NCI-H1930 (cell line): ENCODE measurements at regions not wholly inside any gene's neighbourhood (a gene's known extent, or its start where the extent isn't known, plus 50 kb on each side); places are given as distances from the start of the nearest gene placed in this dataset.

Experiments used
- DNase-seq, 2 experiments: peaks; one replicate each; lab custom pipeline; 2025; lab: John Stamatoyannopoulos, UW

GRCh38 chr5:23367874-23368273, 139.5 kb upstream of the PRDM9 start:
- DNase-seq: peak; percentile 82 to 95

- DNase-seq: no peak
Measured at GRCh38 chr5:23353286-23353685, 154.1 kb upstream of the PRDM9 start.

- DNase-seq: no peak
Measured at GRCh38 chr5:23352446-23352845, 155.0 kb upstream of the PRDM9 start.

DNA sequence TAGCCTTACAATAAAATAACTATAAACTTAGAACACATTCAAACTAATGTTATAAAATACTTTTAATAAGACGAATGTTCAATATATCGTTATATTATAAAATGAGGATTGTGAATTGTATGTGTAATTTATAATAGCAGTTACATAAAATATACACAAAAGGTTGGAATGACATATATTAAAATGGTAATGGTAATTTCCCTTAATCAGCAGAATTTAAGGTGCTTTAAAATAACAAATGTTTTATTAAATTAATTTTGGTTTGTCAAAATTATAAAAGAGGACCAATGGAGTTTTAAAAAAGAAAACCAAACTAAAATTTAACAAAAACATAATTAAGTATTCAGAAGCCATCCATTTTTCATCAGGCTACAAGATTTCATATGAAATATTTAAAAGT, 164.3 kb upstream of the PRDM9 start:
- no peak for DNase-seq

DNA sequence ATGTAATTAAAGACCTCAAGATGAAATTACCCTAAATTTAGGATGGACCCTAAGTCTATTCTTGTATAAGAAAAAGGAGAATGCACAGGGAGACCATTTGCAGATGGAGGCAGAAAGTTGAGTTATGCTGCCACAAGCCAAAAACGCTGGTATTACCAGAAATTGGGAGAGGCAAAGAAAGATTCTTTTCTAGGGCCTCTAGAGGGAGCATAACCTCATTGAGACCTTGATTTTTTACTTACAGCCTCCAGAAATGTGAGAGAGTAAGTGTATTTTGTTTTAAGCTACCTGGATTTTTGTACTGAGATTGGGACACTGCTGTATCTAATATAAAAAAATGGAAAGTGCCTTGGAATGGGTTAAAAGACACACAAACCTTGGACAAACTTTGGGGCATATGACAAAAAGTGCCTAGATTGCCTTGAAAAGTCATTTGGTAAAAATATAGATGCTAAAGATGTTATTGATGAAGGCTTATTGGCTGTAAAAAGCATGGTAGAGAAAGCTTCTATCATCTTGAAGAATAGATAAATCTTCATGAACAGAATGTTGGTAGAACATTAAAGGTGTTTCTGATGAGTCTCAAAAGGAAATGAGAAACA, 174.7 kb upstream of the PRDM9 start:
- DNase-seq: no peak

DNA sequence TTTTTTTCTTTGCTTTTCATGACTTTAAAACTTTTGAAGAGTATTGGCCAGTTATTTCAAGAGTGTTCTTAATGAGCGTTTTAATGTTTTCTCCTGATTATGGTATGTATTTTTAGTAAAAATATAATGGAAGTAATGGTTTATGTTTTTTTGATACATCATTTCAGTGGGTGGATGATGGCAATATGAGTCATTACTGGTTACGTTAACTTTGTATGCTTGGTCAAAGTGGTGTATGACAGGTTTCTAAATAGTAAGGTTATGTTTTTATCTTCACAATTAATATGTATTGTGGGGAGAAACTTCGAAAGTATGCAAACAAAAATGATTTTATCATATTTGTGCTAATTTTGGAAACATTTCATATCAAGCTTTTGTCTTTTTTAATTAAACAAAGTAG, 176.7 kb upstream of the PRDM9 start:
- DNase-seq: no peak

DNA sequence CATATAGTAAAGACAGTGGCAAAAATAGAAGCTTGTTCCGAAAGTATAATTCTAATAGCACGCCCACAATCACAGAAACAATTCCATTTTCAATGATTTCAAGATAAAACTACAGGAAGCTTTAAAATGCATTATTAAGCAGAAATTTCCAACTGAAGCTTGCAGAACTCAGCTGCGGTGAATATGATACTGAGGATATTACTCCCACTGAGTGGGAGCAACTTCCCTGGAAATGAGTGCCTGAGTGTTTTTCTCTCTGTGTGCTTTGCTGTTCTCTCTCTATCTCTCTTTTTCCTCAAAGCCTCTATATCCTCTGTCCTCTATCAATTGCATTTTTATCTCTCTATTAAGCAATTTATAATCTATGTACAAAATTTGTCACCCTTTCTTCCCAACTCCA, 187.5 kb upstream of the PRDM9 start:
- DNase-seq: no peak

DNA sequence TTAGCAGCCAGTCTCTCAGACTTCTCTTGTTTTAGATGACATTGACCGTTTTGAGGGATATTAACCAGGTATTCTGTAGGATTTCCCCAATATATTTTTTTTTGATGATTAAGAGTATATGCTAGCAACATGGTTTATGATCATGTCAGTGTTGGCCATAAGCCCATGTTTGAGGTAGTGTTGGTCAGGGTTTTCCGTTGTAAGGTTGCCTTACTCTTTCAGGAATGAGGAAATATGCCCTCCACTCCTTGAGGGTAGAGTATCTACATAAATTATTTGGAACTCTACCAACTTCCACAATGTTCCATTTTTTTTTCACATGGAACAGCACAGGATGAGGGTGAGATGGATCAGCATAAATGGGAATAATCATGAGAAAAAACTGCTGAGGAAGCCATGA, 188.4 kb upstream of the PRDM9 start:
- DNase-seq: no peak

GRCh38 chr5:23318166-23318565, 189.2 kb upstream of the PRDM9 start:
- no peak for DNase-seq

GRCh38 chr5:23316060-23316591, 191.3 kb upstream of the PRDM9 start:
- DNase-seq: no peak

DNA sequence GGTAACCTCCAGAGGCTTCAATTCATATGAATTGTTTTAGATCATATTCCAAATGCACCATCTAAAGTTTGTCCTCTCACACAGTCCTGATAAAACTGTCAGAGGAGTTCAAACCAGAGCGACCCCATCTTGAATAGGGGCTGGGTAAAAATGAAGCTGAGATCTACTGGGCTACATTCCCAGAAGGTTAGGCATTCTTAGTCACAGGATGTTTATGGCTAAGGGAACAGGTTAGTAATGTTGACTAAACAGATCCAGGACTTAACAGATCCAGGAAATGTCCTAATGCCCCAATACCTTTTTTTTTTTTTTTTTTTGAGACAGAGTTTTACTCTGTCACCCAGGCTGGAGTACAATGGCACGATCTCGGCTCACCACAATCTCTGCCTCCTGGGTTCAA, 192.6 kb upstream of the PRDM9 start:
- no peak for DNase-seq

DNA sequence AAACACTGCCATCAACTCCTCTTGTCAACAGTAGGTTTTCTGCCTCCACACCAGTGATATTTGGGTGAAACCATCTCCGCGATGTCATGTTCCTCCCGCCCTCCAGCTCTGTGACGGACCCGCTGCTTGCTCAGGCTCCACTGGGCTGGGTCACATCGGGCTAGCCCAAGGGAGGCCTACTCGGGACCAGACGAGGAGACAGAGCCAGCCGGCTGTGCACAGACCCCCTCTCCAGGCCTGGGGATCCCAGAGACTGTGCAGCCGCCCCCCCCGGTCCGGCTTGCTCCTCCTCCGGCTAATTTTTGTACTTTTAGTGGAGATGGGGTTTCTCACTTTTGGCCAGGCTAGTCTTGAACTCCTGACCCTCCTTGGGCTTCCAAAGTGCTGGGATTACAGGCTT, 202.4 kb upstream of the PRDM9 start:
- DNase-seq: no peak

DNA sequence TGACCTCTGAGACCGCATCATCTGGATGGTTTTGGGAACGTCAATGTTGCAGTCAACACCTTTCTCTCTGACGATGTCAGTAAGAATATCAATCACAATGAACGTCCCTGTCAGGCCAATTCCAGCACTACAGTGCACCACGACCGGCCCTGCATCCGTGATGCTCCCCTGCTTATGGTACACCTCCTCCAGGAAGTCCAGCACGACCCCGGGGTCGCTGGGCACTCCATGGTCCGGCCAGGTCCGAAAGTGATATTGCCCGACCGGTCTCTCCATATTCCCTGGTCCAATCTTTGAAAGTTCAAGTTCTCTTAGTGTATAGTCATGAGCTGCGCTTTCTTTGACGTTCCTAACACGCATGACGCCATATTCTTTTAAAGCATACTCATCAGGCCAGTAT, 203.6 kb upstream of the PRDM9 start:
- no peak for DNase-seq

DNA sequence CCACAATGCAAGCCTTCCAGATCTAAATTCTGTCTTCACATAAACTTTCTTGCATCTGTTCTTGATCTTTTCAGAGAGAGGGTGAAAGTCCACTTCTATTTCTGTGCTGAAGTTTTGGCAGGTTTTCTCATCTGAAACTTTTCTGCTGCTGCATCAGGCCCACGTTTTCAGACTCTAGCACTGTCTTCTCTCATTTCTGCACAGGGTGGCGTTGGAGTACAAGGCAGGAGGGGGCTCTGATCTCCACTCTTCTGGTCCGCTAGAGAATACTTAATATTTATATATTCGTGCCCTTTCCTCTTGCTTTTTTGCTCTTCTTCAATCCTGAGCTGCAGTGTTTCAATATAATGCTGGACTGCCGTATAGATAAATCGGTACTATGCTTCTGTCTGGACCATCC, 204.0 kb upstream of the PRDM9 start:
- DNase-seq: no peak

DNA sequence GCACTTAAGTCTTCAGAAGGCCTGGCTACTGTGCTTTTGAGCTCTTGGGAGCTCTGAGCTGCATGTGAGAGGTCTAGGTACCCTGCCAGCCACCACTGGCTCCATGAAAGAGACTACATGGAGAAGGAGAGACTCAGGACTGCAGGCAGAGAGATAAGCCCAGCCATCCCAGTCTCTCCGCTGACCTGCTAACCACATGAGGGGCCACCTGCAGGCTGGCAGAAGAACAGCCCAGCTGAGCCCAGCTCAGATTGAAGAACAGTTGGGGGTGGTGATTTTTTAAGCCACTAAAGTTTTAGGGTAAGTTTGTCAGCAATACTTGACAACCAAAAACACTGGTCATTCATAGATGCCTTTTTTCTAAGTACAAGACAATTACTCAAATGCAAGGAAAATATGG, 205.0 kb upstream of the PRDM9 start:
- DNase-seq: no peak

GRCh38 chr5:23289162-23289561, 218.2 kb upstream of the PRDM9 start:
- no peak for DNase-seq

DNA sequence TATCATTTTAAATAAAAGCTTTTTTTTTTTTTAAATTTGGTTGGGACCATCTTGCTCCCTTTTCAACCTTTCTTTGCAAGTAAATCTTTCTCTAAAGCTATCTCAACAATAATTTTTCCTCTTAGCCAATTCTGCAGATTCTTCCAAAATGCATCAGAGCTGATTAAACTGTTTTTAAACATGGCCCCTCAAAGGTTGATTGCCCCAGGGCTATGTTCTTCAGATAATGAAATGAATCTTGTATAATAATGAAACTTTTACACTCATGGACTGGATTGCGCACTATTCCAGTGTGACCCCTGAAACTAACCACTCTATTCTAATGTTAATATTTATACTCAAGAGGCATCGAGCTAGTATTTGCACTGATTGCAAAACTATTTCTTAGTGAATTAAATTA, 222.8 kb upstream of the PRDM9 start:
- no peak for DNase-seq

- DNase-seq: no peak
Measured at GRCh38 chr5:23274171-23274570, 233.2 kb upstream of the PRDM9 start.

GRCh38 chr5:23269981-23270380, 237.4 kb upstream of the PRDM9 start:
- DNase-seq: no peak

GRCh38 chr5:23268136-23268535, 239.3 kb upstream of the PRDM9 start:
- no peak for DNase-seq

- no peak for DNase-seq
Measured at GRCh38 chr5:23260621-23261020, 246.8 kb upstream of the PRDM9 start.

GRCh38 chr5:23257656-23258055, 249.8 kb upstream of the PRDM9 start:
- no peak for DNase-seq

DNA sequence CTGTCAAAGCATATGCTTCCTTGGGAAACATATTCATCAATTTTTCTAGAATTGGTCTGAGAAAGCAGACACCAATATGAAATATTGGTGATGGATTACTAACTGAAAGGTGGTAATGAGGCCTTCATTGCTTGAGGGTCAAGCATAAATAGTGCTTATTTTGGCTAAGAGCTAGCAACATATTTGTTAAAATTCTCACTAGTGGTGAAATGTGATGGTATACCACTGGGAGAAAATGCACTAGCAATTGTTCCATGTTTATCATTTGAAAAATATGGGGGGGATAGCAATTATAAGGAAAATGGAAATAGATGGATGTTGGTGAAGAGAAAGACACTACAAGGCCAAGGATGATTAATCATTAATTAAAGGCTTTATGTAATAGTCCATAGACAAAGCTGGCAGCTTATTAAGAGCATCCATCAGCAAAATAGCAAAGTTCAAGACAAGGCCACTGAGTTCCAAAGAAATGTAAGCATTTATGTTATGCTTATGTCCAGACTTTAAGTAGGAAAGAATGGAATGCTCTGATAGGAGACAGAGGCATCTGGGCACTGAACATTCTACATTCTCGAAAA, 253.7 kb upstream of the PRDM9 start:
- DNase-seq: no peak

GRCh38 chr5:23242891-23243290, 264.5 kb upstream of the PRDM9 start:
- no peak for DNase-seq
